ENCODE measurements at regions not wholly inside any gene's neighbourhood (a gene's known extent, or its start where the extent isn't known, plus 50 kb on each side); places are given as distances from the start of the nearest gene placed in this dataset.

GRCh38 chr2:204434660-204435462 is 110.4 kb upstream of the PARD3B start:
- ATAC-seq (no peak), DNase-seq (ENCODE audit: low spot score) (no peak)
- Mint-ChIP-seq H3K4me1 (peaks cover 9% of the 10 kb centered on the region), H3K27me3 (ENCODE audit: low read depth) (no peaks in the 10 kb centered on the region), H3K36me3 (peaks cover 10% of the 10 kb centered on the region), H3K9me3 (peaks cover 27% of the 10 kb centered on the region), H3K27ac (no peak overlapping the region), H3K4me3 (no peak overlapping the region)
- ChIA-PET POLR2A (no interaction called here), CTCF (no interaction called here)
- TF ChIP-seq ESRRA (CRISPR knock-in tag; IDR thresholded peaks at IDR 0.05; ENCODE audit: borderline replicate concordance) (no peak), IRF1 (CRISPR knock-in tag; IDR thresholded peaks at IDR 0.05) (no peak), JAZF1 (CRISPR knock-in tag; IDR thresholded peaks at IDR 0.05) (no peak), ZNF317 (CRISPR knock-in tag; IDR thresholded peaks at IDR 0.05; ENCODE audit: borderline replicate concordance, low read depth) (no peak), E2F5 (CRISPR knock-in tag; IDR thresholded peaks at IDR 0.05) (no peak)

- peaks cover 13% of the 10 kb centered on the region for H3K36me3 Mint-ChIP-seq
- ATAC-seq (no peak), DNase-seq (ENCODE audit: low spot score) (no peak)
- H3K4me1 Mint-ChIP-seq = peaks cover 9% of the 10 kb centered on the region
- H3K27me3 Mint-ChIP-seq (ENCODE audit: low read depth) = no peaks in the 10 kb centered on the region
- no peak overlapping the region for H3K27ac Mint-ChIP-seq
- H3K4me3 Mint-ChIP-seq = no peak overlapping the region
- TF ChIP-seq ZBTB21 (CRISPR knock-in tag; IDR thresholded peaks at IDR 0.05; ENCODE audit: borderline replicate concordance) = no peak
- TF ChIP-seq GABPB1 (CRISPR knock-in tag; IDR thresholded peaks at IDR 0.05) = no peak
- TF ChIP-seq ZNF512 (CRISPR knock-in tag; IDR thresholded peaks at IDR 0.05; ENCODE audit: borderline replicate concordance) = no peak
- no peak for TF ChIP-seq CREM (CRISPR knock-in tag; IDR thresholded peaks at IDR 0.05)
- no peak for TF ChIP-seq MLX (CRISPR knock-in tag; IDR thresholded peaks at IDR 0.05)
- TF ChIP-seq E2F4 (CRISPR knock-in tag; IDR thresholded peaks at IDR 0.05; ENCODE audit: borderline replicate concordance, low read depth) = no peak
- TF ChIP-seq ZBTB43 (CRISPR knock-in tag; IDR thresholded peaks at IDR 0.05) = no peak
- no peak for TF ChIP-seq ZNF396 (CRISPR knock-in tag; IDR thresholded peaks at IDR 0.05; ENCODE audit: borderline replicate concordance)
- TF ChIP-seq MYBL2 (CRISPR knock-in tag; IDR thresholded peaks at IDR 0.05) = no peak
- TF ChIP-seq GTF2I (CRISPR knock-in tag; conservative IDR thresholded peaks at IDR 0.05) = no peak
- no peak for TF ChIP-seq FOXJ3 (CRISPR knock-in tag; IDR thresholded peaks at IDR 0.05; ENCODE audit: borderline replicate concordance)
- no peak for TF ChIP-seq IRF2 (CRISPR knock-in tag; IDR thresholded peaks at IDR 0.05; ENCODE audit: borderline replicate concordance, low read depth)
- no peak for TF ChIP-seq STAT6 (CRISPR knock-in tag; conservative IDR thresholded peaks at IDR 0.05; ENCODE audit: low read depth)
- no peak for TF ChIP-seq ZNF219 (CRISPR knock-in tag; IDR thresholded peaks at IDR 0.05; ENCODE audit: borderline replicate concordance)
- no peak for TF ChIP-seq ATF3 (CRISPR knock-in tag; conservative IDR thresholded peaks at IDR 0.05)
- TF ChIP-seq RELA (CRISPR knock-in tag; IDR thresholded peaks at IDR 0.05; ENCODE audit: borderline replicate concordance) = no peak
- no peak for TF ChIP-seq SP1 (CRISPR knock-in tag; conservative IDR thresholded peaks at IDR 0.05)
- peaks cover 34% of the 10 kb centered on the region for H3K9me3 Mint-ChIP-seq
- ChIA-PET POLR2A (no interaction called here), CTCF (no interaction called here)
Observed at GRCh38 chr2:204436230-204436629, 109.0 kb upstream of the PARD3B start.
